Liver (tissue), 3 donors: ENCODE measurements at regions not wholly inside any gene's neighbourhood (a gene's known extent, or its start where the extent isn't known, plus 50 kb on each side); places are given as distances from the start of the nearest gene placed in this dataset.

Source experiments
- HNF4G ChIP-seq: IDR thresholded peaks from 2 replicates; pipeline ENCODE4 v1.6.1; 2016; ENCODE audit warnings: antibody characterized with exemption
- JUND ChIP-seq, 2 donors: IDR thresholded peaks; 2 replicates each; pipeline ENCODE4 v1.6.1; 2016; ENCODE audit warnings: antibody characterized with exemption in 2 of 2
- RAD21 ChIP-seq, 2 donors: IDR thresholded peaks; 2 replicates each; pipeline ENCODE4 v1.6.1; 2016; ENCODE audit warnings: antibody characterized with exemption in 2 of 2, mild to moderate bottlenecking in 2 of 2
- SP1 ChIP-seq: IDR thresholded peaks from 2 replicates; pipeline ENCODE4 v1.6.1; 2018; ENCODE audit warnings: antibody characterized with exemption, mild to moderate bottlenecking
- TF ChIP-seq, protein P1 (sequence below): fragments of 150-350 bp; IDR thresholded peaks from 2 replicates; pipeline ENCODE4 v1.5.1; 2017; ENCODE audit warnings: improper control_type of control experiment, low read depth, low read length; ENCODE audit not compliant: missing input control
- TF ChIP-seq, protein P2 (sequence below): IDR thresholded peaks from 2 replicates; pipeline ENCODE4 v1.6.1; 2016; ENCODE audit warnings: antibody characterized with exemption
- donor health status: healthy.
- donor health status: healthy.

DNA sequence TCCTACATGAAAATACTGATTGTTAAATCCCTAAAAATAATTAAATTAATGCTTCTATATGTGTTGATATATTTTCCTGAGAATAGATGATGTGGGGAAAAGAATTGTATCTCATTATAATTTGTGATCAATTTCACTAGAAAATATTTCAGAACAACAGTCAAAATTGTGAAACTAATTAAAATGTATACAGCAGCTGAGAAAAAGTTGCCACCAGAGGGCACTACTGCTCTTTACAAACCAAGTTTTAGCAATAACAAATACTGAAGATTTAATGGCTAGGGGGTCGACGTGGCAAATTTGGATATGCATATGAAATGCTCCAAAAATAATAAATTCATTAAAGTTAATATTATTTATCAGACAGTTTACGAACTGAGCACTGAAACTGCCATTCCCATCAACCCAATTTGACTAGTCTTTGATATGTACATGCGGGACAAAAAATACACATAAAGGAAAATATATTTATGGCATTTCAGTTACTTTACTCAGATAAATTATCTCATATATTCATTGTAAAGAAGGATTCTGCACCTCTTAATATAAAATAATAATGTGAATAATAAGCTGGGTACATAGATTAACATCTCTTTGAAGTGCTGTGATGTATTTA lies 96.3 kb upstream of the TMPRSS15 start:
- TF ChIP-seq, protein P1, sequence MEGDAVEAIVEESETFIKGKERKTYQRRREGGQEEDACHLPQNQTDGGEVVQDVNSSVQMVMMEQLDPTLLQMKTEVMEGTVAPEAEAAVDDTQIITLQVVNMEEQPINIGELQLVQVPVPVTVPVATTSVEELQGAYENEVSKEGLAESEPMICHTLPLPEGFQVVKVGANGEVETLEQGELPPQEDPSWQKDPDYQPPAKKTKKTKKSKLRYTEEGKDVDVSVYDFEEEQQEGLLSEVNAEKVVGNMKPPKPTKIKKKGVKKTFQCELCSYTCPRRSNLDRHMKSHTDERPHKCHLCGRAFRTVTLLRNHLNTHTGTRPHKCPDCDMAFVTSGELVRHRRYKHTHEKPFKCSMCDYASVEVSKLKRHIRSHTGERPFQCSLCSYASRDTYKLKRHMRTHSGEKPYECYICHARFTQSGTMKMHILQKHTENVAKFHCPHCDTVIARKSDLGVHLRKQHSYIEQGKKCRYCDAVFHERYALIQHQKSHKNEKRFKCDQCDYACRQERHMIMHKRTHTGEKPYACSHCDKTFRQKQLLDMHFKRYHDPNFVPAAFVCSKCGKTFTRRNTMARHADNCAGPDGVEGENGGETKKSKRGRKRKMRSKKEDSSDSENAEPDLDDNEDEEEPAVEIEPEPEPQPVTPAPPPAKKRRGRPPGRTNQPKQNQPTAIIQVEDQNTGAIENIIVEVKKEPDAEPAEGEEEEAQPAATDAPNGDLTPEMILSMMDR = peak; percentile 60
- TF ChIP-seq HNF4G (no peak), SP1 (no peak), JUND (IDR thresholded peaks at IDR 0.05) (no peak), RAD21 (IDR thresholded peaks at IDR 0.05) (peak; percentile 68 to 72)
- TF ChIP-seq, protein P2, sequence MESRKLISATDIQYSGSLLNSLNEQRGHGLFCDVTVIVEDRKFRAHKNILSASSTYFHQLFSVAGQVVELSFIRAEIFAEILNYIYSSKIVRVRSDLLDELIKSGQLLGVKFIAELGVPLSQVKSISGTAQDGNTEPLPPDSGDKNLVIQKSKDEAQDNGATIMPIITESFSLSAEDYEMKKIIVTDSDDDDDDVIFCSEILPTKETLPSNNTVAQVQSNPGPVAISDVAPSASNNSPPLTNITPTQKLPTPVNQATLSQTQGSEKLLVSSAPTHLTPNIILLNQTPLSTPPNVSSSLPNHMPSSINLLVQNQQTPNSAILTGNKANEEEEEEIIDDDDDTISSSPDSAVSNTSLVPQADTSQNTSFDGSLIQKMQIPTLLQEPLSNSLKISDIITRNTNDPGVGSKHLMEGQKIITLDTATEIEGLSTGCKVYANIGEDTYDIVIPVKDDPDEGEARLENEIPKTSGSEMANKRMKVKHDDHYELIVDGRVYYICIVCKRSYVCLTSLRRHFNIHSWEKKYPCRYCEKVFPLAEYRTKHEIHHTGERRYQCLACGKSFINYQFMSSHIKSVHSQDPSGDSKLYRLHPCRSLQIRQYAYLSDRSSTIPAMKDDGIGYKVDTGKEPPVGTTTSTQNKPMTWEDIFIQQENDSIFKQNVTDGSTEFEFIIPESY = no peak
